Ishikawa (cell line): ENCODE measurements at regions not wholly inside any gene's neighbourhood (a gene's known extent, or its start where the extent isn't known, plus 50 kb on each side); places are given as distances from the start of the nearest gene placed in this dataset.

Experiments used
- CEBPB ChIP-seq: IDR thresholded peaks from 2 replicates; pipeline ENCODE4 v1.6.1; 2012
- CREB1 ChIP-seq: IDR thresholded peaks from 2 replicates; pipeline ENCODE4 v1.6.1; 2012; ENCODE audit warnings: low read depth
- EGR1 ChIP-seq: IDR thresholded peaks from 2 replicates; pipeline ENCODE4 v1.6.1; 2012
- EP300 ChIP-seq: IDR thresholded peaks from 2 replicates; pipeline ENCODE4 v1.6.1; 2012; ENCODE audit warnings: borderline replicate concordance
- FOXM1 ChIP-seq: IDR thresholded peaks from 2 replicates; pipeline ENCODE4 v1.6.1; 2012; ENCODE audit warnings: low read depth, borderline replicate concordance
- MAX ChIP-seq: IDR thresholded peaks from 2 replicates; pipeline ENCODE4 v1.6.1; 2012
- NFIC ChIP-seq: IDR thresholded peaks from 2 replicates; pipeline ENCODE4 v1.6.1; 2012
- RAD21 ChIP-seq: IDR thresholded peaks from 2 replicates; pipeline ENCODE4 v1.6.1; 2012; ENCODE audit warnings: low read depth
- REST ChIP-seq: IDR thresholded peaks from 2 replicates; pipeline ENCODE4 v1.6.1; 2012; ENCODE audit warnings: low read depth, mild to moderate bottlenecking
- TAF1 ChIP-seq: IDR thresholded peaks from 2 replicates; pipeline ENCODE4 v1.6.1; 2012; ENCODE audit warnings: low read depth, mild to moderate bottlenecking
- TCF12 ChIP-seq: IDR thresholded peaks from 2 replicates; pipeline ENCODE4 v1.6.1; 2012; ENCODE audit warnings: low read depth
- TEAD4 ChIP-seq: IDR thresholded peaks from 2 replicates; pipeline ENCODE4 v1.6.1; 2012
- USF1 ChIP-seq: IDR thresholded peaks from 2 replicates; pipeline ENCODE4 v1.6.1; 2012
- YY1 ChIP-seq: IDR thresholded peaks from 2 replicates; pipeline ENCODE4 v1.6.1; 2012; ENCODE audit warnings: low read depth
- ZBTB7A ChIP-seq: IDR thresholded peaks from 2 replicates; pipeline ENCODE4 v1.6.1; 2012; ENCODE audit warnings: low read depth

- TF ChIP-seq TCF12 (no peak), MAX (no peak), ZBTB7A (no peak), NFIC (no peak)
Measured at GRCh38 chrX:125151146-125151545, 168.5 kb upstream of the TEX13C start.

GRCh38 chrX:125152011-125152410 is 167.7 kb upstream of the TEX13C start:
- TF ChIP-seq USF1, result no peak

- TF ChIP-seq REST (no peak), CEBPB (no peak), EGR1 (no peak), ZBTB7A (no peak), FOXM1 (no peak), TCF12 (no peak), TEAD4 (no peak), RAD21 (no peak), TAF1 (no peak), USF1 (no peak), MAX (no peak), CREB1 (no peak), YY1 (no peak), NFIC (no peak), EP300 (no peak)
Measured at GRCh38 chrX:125153621-125154020, 166.1 kb upstream of the TEX13C start.

GRCh38 chrX:125170459-125170858 is 149.2 kb upstream of the TEX13C start:
- TF ChIP-seq REST (no peak), USF1 (no peak), FOXM1 (no peak), ZBTB7A (no peak), TEAD4 (no peak), NFIC (no peak), MAX (no peak), CEBPB (no peak), CREB1 (no peak), EP300 (no peak), EGR1 (no peak), TAF1 (no peak), TCF12 (no peak), RAD21 (no peak), YY1 (no peak)

- TF ChIP-seq FOXM1 (no peak), CEBPB (no peak), TCF12 (no peak), RAD21 (no peak)
Measured at GRCh38 chrX:125172531-125172930, 147.1 kb upstream of the TEX13C start.

- TF ChIP-seq TEAD4 (no peak), TCF12 (no peak), FOXM1 (no peak), EGR1 (no peak), CEBPB (no peak), CREB1 (no peak), USF1 (no peak), MAX (no peak), YY1 (no peak), RAD21 (no peak), ZBTB7A (no peak), EP300 (no peak), TAF1 (no peak), REST (no peak)
Measured at GRCh38 chrX:125175991-125176584, 143.6 kb upstream of the TEX13C start.
